GM12872 (cell line): ENCODE measurements at regions not wholly inside any gene's neighbourhood (a gene's known extent, or its start where the extent isn't known, plus 50 kb on each side); places are given as distances from the start of the nearest gene placed in this dataset.

ENCODE experiments used
- TF ChIP-seq, protein P1 (sequence below): IDR thresholded peaks from 3 replicates; pipeline ENCODE4 v1.5.1; 2011; ENCODE audit warnings: low read depth, mild to moderate bottlenecking, low read length, moderate library complexity; ENCODE audit not compliant: insufficient read depth

DNA sequence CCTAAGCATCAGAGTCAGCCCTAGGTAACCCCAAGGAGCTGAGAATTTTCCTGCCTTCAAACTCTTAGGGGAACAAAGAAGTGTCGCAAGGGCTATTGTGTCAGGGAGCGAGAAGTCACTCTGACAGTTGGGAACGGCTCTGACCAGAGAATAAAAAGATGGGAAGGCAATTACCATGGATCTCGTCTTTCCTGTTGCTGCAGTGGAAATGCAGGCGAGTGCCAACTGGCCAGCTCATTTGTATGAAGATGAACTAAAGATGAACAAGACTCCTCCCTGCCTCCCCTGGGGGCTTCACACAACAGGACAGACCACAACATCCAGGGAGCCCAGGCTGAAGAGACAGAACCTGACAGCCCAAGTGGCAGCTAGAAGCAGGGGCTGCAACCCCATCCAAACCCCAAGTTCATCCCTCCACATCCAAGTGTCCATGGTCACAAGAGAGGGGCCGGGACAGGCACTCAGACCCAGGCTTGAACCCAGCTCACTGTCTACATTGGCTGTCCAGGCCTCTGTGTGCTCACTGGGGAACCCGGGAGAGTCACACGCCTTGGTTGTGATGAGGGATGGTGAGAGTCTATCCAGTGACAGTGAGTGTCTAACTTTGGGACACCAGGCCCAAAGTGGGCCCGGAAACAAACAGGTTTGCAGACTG, 322.4 kb downstream of the BCL11B start:
- TF ChIP-seq, protein P1, sequence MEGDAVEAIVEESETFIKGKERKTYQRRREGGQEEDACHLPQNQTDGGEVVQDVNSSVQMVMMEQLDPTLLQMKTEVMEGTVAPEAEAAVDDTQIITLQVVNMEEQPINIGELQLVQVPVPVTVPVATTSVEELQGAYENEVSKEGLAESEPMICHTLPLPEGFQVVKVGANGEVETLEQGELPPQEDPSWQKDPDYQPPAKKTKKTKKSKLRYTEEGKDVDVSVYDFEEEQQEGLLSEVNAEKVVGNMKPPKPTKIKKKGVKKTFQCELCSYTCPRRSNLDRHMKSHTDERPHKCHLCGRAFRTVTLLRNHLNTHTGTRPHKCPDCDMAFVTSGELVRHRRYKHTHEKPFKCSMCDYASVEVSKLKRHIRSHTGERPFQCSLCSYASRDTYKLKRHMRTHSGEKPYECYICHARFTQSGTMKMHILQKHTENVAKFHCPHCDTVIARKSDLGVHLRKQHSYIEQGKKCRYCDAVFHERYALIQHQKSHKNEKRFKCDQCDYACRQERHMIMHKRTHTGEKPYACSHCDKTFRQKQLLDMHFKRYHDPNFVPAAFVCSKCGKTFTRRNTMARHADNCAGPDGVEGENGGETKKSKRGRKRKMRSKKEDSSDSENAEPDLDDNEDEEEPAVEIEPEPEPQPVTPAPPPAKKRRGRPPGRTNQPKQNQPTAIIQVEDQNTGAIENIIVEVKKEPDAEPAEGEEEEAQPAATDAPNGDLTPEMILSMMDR, result no peak

DNA sequence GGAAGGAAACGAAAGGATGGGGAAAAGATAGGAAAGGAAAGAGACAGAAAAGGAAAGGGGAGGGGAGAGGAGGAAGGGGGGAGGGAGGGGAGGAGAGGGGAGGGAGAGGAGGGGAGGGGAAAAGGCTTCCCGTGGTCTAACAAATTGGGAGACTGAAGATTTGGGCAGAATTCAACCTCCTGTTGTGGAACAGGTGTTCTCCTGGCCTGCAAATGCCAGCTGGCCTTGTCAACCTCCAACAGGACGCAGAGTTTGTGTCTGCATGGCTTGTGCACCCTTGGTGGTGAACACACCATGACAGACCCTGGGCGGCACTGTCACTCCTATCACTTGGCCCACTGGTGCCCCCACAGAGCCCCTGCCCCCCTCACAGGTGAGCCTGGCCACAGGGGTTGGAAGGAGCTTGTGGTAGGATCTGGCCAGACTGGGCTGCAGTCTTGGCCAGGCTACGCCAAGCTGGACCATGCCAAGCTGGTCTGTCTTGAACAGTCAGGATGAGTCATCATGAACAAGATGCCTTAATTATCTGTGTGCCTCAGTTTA, 321.6 kb downstream of the BCL11B start:
- TF ChIP-seq, protein P1, result no peak

DNA sequence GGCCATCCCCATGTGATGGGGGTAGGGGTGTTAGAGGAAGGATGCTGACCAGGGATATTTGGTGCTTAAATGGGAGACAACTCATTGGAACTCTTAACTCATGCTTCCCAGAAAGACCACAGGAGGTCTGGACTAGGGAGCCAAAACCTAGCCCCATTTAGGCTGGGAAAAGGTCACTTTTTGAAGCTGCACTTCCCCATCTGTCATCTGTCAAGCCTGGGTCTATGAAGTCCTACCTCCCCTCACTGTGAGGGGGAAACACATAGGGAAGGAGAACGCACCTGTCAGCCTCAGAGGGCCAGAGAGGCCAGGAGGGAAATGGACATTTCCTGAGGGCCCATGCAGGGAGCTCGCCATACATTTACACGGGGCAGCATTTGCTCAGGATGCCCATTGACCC, 321.0 kb downstream of the BCL11B start:
- TF ChIP-seq, protein P1, result no peak

DNA sequence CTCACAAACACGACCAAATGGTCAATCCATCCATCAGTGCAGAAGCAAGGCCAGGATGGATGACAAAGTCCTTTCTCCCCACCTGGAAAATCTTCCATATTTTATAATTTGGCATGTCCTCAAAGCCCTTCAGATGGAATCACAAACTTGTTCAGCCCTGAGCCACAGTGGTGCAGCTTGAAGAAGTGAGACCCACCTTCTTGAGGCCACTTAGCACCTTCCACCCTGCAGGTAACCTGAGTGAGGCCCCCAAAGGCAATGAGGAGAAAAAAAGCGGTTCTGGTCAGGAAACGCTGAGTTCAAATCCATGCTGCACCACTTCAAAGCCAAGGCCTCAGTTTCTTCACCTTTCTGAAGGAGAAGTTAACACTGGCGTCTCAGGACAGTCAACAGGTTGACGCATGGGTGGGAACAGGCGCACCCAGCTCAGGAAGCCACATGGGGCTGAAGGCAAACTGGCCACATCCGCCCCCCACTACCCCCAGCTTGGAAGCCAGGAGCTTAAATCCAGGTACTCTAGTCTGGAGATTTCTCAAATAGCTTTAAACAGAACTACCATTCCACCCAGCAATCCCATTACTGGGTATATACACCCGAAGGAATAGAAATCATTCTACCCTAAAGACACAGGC, 320.4 kb downstream of the BCL11B start:
- TF ChIP-seq, protein P1, result no peak

DNA sequence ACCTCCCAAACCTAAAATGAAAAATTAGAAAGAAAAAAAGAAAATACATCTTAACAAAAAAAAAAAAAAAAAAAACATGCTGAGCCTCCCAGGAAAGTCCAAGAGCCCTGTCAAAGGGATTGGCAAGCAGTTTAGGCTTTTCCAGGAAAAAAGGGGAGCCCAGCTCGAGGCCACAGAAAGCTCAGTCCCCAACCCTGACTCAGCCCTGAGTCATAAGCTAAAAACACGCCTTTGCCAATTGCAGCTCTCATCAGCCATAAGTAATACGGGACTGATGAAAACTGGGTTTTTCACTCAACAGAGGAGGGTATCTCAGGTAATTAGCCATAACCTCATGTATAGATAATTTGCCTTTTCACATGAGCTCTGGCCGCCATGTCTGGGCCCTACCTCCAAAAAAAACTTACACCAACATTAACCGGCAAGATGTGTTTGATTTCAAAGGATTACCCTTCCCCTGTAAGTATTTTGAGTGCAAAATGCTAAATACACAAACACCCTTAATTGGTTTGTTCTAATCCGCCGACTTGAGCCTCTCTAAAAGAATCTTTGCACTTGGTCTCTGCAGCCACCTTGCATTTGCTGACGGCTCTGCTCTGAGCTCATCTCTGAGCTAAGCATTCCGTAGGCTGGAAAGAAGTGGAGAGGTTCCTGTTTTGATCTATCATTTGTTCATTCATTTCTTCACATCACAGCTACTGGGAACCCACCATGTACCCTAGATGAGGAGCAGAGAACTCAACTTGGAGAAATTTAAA, 319.2 kb downstream of the BCL11B start:
- TF ChIP-seq, protein P1, result no peak

DNA sequence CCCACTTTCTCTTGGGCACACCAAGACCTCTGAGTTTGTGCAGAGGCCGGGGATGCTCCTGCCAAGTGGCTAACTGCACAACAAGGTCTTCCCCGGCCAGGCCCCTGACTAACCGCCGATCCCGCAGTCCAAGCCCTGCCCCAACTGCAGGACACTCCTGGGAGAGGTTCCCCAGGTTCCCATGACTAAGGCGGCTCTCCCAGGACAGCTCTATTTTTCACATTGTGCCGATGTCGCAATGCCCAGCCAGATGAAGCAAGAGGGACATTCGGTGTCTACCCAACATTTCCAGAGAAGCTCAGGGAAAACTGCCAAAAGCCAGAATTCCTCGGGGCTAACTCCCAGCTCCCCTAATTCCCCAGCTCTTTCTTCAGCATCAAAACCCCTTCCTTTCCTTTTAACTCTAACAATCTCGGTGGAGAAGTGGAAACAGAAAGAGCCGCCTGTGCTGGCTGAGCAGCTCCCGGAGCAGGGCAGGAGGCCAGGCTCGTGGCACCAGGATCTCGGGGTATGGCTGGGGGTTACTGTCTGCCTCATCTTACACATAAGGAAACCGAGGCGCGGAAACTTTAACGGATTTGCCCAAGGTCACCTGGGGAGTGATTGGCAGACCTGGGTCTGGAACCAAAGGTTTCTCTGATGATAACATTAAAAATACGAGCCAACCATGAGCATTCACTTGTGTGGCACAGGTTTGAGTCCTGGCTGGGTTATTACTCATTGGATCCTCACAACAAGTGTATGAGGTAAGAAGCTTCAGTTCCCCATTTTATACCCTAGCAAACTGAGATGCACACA, 318.2 kb downstream of the BCL11B start:
- TF ChIP-seq, protein P1, result no peak
